ENCODE measurements at regions not wholly inside any gene's neighbourhood (a gene's known extent, or its start where the extent isn't known, plus 50 kb on each side); places are given as distances from the start of the nearest gene placed in this dataset.

DNA sequence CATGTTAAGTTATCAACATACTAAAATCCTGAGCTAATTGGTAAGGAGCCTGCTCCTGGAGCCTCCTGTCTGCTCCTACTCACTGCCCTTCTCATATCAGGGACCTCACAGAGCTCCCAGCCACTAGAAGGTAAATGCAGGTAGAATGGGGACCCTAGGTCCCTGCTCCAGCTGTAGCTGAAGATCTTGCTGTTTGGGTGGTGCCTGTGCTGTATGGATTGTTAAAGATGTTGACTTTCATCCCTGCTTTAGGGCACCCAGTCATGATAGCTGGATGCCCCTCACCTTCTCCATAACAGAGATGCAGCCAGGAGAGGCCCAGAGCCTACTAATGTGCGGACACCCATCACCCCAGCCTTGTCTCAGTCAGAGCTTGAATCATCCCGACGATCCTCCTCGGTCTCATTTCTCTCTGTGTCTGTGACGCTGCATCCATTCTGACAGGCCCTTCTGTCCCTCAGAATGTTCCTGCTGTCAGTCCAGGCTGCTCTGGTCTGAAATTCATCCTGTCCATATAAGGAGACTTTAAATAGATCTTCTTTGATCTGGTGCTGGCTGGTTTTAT lies 341.7 kb upstream of the GATB start:
- TF ChIP-seq, protein P1, sequence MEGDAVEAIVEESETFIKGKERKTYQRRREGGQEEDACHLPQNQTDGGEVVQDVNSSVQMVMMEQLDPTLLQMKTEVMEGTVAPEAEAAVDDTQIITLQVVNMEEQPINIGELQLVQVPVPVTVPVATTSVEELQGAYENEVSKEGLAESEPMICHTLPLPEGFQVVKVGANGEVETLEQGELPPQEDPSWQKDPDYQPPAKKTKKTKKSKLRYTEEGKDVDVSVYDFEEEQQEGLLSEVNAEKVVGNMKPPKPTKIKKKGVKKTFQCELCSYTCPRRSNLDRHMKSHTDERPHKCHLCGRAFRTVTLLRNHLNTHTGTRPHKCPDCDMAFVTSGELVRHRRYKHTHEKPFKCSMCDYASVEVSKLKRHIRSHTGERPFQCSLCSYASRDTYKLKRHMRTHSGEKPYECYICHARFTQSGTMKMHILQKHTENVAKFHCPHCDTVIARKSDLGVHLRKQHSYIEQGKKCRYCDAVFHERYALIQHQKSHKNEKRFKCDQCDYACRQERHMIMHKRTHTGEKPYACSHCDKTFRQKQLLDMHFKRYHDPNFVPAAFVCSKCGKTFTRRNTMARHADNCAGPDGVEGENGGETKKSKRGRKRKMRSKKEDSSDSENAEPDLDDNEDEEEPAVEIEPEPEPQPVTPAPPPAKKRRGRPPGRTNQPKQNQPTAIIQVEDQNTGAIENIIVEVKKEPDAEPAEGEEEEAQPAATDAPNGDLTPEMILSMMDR (IDR thresholded peaks at IDR 0.05; ENCODE audit: poor library complexity) = no peak
- no peak for TF ChIP-seq EZH2 (IDR thresholded peaks at IDR 0.05; ENCODE audit: borderline replicate concordance)
- no peak for TF ChIP-seq EZH2phosphoT487 (IDR thresholded peaks at IDR 0.05; ENCODE audit: low read depth, severe bottlenecking, unreplicated experiment)

Measured in hepatocyte (in vitro differentiated cells).